GM19239 (cell line): ENCODE measurements at regions not wholly inside any gene's neighbourhood (a gene's known extent, or its start where the extent isn't known, plus 50 kb on each side); places are given as distances from the start of the nearest gene placed in this dataset.

ENCODE experiments used
- DNase-seq: peaks from one replicate; pipeline ENCODE4 v3.0.0; 2011; ENCODE audit warnings: low spot score; ENCODE audit not compliant: insufficient read length
- FAIRE-seq: peaks from 2 replicates; lab custom pipeline; 2011; peaks lifted over from hg19 to GRCh38; lab: Jason Lieb, UNC

- FAIRE-seq (peak; percentile 69), DNase-seq (no peak)
Measured at GRCh38 chr14:53571641-53572328, 384.8 kb downstream of the BMP4 start.

DNA sequence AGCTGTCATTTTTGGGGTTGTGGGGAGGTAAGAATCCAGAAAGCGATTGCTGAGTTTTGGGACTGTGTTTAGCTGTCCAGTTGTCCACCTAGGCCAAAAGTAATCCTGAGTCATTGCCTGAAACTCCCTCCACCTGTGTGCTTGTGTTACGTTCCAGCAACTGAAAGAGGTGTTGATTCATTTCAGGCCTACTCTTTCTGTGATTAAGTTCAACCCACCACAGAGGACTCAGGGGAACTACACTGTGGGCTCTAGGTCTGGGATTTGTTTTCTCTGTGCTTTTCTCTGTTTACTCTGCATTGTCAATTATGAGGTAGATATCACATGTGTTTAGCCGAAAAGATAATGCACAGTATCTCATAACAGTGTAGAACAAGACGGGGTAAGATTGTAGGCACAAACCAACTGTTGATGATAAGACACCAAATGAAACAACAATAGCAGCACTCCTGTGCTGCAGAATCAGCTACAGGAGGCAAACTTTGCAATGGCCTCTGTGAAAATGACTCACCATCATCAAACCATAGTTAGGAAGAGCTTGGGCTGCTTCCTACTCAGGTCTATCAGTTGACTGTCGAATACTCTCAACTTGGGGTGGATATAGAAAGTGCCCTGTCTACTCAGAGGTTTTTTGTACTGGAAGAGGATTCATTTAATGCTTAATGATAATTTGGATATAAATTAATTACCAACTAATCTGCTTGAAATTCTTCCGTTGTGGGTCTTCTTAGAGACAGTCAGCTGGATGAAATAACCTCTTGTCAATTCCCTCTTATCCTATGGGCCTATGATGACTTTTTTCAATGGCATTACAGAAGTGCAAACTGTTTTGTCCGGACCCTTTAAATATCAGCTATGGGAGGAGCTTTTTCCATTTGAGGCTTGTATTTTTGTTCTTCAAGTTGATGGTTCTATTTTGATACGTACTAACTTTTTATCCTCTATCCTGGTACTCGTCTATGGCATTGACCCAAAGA lies 385.9 kb downstream of the BMP4 start:
- FAIRE-seq, result peak; percentile 93
- DNase-seq, result peak; percentile 53

DNA sequence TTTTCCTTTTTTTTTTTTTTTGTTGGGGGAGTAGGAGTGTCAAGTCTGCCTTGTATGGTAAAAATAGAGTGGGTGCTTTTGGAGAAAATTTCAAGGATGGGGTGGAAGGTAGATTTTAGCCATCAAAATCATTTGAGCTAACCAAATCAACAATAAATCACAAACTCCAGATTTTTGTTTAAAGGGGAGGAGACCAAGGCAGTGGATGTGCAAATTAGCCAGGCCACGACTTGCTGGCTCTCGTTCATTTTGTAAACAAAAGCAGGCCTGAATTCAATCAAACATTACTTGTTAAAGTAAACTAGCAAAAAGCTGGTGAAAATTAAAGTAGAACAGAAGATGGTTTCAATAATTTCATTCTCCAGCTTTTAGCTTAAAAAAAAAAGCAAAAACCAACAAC lies 387.2 kb downstream of the BMP4 start:
- FAIRE-seq (no peak), DNase-seq (no peak)

DNA sequence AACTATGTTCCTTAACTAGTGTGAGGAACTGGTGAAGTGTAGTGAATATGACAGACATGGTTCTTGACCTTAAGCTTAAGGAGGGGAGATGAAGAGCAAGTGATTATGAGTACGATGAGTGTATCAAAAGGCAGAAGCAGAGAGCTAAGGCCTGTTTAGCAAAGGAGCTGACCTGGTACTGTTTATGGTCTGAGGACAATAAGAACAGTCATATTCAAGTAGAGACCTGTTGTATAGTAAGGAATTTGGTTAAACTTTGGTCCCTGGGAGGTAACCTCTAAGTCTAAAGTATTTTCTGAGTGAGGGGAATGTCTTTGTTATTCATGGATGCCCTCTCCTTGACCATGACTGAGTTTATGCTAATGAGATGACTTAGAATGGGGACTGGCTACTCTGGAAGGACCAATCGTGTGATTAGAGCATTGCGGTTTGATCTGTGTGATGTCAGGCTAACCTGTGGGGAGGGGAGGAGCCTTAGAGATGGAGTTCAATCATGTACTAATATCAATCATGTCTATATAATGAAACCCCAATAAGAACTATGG lies 389.3 kb downstream of the BMP4 start:
- FAIRE-seq (no peak), DNase-seq (no peak)

DNA sequence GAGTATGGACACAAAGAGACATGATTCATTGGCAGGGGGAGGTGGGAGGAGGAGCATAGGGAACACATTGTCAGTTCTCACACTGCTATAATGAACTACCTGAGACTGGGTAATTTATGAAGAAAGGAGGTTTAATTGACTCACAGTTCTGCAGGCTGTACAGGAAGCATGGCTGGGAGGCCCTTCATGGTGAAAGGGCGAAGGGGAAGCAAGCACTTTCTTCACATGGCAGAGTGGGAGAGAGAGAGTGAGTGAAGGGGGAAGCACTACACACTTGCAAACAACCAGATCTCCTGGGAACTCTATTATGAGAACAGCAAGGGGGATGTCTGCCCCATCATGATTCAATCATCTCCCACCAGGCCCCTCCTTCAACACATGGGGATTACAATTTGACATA lies 391.8 kb downstream of the BMP4 start:
- FAIRE-seq, result no peak
- DNase-seq, result no peak

DNA sequence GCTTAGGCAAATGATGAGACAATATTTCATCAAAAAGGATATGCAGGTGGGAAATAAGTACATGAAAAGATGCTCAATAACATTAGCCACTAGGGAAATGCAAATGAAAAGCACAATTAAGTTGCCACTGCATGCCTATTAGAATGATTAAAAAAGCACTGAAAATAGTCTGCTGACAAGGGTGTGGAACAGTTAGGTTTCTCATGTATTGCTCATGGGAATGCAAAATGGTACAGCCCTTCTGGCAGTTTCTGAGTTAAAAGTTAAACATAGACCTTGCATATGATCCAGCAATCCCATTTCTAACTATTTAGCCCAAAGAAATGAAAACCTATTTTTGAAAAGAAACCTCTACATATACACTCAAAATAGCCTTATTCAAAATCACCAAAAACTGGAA lies 393.0 kb downstream of the BMP4 start:
- FAIRE-seq (peak; percentile 40), DNase-seq (no peak)

DNA sequence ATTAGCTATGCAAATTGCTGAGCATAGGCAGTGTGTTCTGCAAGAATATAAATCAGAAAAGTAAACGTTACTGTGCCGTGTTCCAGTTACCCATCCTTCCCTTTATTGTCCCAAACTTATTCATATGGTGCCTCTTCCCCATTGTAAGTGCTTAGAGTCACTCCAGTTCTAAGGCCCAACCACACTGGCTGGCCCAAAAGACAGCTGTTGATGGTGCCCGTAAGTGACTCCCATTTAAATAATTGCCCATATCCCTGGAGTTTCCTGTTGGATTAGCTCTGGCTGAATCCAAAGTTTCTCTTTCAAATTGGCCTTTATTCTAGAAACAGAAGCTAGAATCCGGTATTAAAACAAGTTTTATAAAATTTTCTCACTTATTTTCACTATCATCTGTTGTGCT lies 400.1 kb upstream of the DDHD1 start:
- FAIRE-seq (no peak), DNase-seq (no peak)

DNA sequence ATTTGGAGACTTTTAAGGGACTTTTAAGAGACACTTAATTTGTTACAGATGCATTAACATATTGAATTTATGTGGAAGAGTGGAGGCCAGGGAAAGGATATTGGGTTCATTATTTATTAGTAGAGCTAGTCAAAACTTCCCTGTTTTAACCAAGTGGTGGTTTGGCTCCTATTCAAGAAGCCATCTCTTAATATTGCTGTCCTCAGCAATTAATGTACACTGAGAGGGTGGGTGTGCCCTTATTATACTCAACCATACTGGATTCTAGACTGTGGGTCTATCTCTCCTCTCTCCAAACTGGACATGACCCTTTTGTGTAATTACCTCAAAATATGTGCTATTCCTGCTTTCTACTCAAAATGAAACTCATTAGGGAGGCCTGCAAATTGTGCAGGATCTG lies 398.7 kb upstream of the DDHD1 start:
- FAIRE-seq (no peak), DNase-seq (no peak)

GRCh38 chr14:53550776-53551175 lies 397.7 kb upstream of the DDHD1 start:
- FAIRE-seq, result no peak

DNA sequence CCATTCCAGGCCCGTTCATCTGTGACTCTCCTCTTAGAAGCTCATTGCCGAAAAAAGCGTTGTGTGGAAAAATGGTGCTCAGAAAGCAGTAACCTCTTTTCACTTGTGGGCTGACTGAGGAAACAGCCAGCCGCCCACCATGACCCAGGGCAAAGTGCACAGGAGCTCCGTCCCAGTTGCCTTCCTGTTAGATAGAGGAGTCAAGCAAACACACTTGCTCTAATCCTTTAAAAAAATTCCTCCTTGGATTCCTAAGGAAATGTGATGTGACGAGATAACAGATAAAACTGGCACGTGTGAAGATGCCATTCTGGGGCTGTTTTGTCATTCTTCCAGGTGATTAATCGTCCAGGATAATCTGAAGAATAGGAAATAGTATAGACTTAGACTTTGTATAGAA lies 396.8 kb upstream of the DDHD1 start:
- FAIRE-seq (no peak), DNase-seq (no peak)

More at GRCh38 chr14:53550776-53551175, 397.7 kb upstream of the DDHD1 start:
- no peak for DNase-seq

DNA sequence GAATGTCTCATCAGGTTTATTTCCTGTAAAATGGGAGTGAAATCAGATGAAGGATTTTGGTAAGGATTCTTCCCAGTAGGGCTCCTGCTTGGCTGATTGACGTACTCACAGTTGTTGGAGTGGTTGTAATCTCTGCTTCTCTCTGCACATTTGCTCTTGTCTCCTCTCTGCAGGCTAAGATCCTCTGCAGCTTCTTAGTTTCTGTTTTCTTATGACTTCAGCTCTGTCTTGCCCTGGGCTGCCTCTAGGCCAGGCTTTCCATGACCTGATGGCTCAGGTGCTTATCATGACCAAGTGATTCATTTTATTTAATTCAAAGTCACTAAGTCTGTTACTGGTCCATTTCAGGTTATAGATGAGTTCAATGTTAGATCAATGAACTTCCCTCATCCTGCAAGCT lies 394.5 kb upstream of the DDHD1 start:
- no peak for DNase-seq
- FAIRE-seq, result no peak

DNA sequence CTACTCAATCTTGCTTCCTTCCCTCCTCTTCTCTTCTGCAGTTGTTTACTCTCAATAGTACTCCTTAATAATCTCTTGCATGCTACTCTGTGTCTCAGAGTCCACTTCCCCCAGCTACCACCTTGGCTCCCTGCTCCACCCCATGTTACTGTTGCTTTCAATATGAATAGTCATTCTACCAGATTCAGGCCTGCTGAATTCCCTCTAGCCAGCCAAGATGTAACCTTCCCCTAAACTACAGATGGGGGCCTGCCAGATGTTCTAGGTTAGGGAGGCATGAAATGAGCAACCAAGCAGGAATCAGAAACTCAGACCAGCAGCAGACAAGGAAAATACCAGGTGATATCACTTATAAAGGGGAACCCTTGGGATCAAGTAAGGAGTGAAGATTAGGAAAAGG lies 392.1 kb upstream of the DDHD1 start:
- FAIRE-seq, result peak; percentile 83
- DNase-seq, result peak; percentile 16

GRCh38 chr14:53542732-53543131 lies 389.6 kb upstream of the DDHD1 start:
- FAIRE-seq, result peak; percentile 28

GRCh38 chr14:53541411-53541810 lies 388.3 kb upstream of the DDHD1 start:
- DNase-seq (no peak), FAIRE-seq (no peak)

More at GRCh38 chr14:53542732-53543131, 389.6 kb upstream of the DDHD1 start:
- DNase-seq, result no peak

DNA sequence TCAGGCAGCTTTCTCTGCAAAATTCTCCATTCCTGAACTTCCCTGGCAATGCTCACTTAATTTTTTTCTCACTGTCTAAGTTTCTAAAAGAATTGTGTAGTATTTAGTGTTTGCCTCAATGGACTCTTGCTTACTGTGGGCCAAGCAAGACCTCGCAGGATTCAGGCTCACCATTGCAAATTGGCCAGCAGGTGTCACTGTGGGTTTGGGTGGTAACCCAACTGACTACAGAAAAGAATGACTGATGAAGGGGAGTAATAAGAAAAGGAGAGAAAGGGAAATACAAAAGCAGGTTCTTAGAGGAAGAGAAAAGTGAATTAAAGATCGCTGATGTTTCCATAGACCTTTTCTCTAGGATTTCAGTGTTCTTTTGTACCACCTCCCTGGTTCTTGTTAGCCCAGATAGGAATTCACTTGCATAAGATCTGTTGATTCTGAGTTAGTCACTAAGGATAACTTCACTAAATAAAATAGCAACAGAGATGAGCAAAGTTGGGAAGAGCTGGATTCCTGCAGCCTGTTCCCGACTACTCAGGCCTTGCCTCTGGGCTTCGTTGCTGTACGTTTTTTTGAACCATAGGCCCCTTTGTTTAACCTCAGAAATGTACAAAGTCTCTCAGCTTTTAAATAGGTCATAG lies 386.5 kb upstream of the DDHD1 start:
- peak; percentile 32 for DNase-seq
- peak; percentile 98 for FAIRE-seq

GRCh38 chr14:53538316-53538881 lies 385.3 kb upstream of the DDHD1 start:
- DNase-seq (no peak), FAIRE-seq (no peak)

DNA sequence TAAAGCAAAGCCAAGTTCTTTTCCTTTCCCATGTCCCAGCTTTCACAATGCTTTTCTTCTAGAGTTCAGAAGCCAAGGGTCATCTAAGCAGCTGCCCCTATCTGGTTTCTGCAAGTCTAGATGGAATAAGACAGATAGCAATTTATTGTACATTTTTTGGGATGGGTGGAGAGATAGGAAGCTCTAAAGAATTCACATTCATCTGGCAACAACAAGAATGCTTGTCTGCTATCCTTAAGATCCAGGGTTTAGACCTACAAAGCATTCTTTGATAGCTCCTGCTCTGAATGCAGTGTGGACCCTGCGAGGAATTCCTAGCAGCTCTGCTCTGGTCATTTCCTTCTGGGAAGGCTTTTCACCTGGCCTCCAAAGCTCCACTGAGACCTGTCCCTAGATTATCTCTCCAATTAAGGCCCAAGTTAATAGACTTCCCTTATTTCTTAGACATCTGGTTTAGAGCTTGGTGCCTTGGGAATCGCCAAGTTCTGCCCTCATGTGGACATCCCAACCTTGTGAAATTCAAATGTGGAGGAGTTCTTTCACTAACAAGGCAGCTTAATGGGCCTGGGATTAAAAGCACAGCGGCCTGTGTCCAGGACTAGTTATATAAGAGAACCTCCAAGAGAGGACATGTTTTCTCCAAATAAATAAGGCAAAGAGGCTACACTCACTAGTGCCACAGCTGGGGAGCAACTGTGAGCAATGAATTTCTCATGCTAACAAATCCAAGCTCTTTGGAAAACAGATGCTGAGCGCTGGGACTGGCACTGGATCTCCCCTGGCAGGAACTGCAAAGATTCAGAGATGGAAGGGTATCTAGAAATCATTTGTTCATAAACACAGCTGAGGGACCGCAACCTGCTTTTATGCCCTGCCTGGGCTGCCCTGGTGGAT lies 384.5 kb upstream of the DDHD1 start:
- DNase-seq (no peak), FAIRE-seq (no peak)

DNA sequence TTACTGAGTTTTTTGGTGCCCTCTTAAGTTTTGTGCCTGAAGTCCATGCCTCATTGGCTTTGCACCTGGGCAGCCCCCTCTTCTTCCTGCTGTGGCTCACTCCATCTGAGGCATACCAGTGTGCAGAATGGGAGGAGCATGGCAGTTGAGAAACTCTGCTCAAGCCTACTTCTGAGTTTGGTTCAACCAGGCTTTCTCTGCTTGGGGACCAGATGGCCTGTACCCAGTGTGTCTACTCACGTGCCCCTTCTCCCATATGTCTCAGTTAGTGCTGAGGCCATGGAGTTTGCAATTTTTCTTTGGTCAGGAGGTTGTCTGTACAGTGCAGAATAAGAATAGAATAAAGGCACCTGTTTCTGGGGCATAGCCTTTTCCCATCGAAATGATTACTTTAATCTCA lies 383.3 kb upstream of the DDHD1 start:
- FAIRE-seq, result no peak
- DNase-seq, result no peak

GRCh38 chr14:53534841-53535240 lies 381.7 kb upstream of the DDHD1 start:
- DNase-seq (no peak), FAIRE-seq (no peak)
